Left ventricle myocardium superior (tissue), 1 donor: ENCODE measurements at regions not wholly inside any gene's neighbourhood (a gene's known extent, or its start where the extent isn't known, plus 50 kb on each side); places are given as distances from the start of the nearest gene placed in this dataset.

Experiments used
- ATAC-seq: fragments of 200-7000 bp; cut with Tn5 transposase; one replicate; pipeline ENCODE4 v1.9.1; 2020; ENCODE audit warnings: mild to moderate bottlenecking, moderate library complexity
- DNase-seq: peaks from one replicate; pipeline ENCODE4 v3.0.0-alpha.2; 2020
- intact Hi-C: fragments of 100-400 bp; cut with micrococcal nuclease; formaldehyde crosslinking; loops from one replicate; pipeline ENCODE4 v1.11.0; 2022
- donor health status: DM: no; HTN: yes; CAD: no; lungs with severe emphysema.

- intact Hi-C loops = no loop called here
- ATAC-seq (no peak), DNase-seq (no peak)
Measured at GRCh38 chr1:5568321-5568720, 423.9 kb downstream of the NPHP4 start.

- intact Hi-C loops = no loop called here
- no peak for DNase-seq
- ATAC-seq = no peak
Measured at GRCh38 chr1:5567839-5568238, 424.4 kb downstream of the NPHP4 start.

GRCh38 chr1:5566924-5567323 is 425.3 kb downstream of the NPHP4 start:
- DNase-seq (no peak), ATAC-seq (no peak)
- intact Hi-C loops = no loop called here

- intact Hi-C loops = no loop called here
- DNase-seq (no peak), ATAC-seq (no peak)
Measured at GRCh38 chr1:5565281-5566125, 426.7 kb downstream of the NPHP4 start.

- DNase-seq (no peak), ATAC-seq (no peak)
- intact Hi-C loops = no loop called here
Measured at GRCh38 chr1:5564578-5565257, 427.5 kb downstream of the NPHP4 start.

- DNase-seq (no peak), ATAC-seq (no peak)
- intact Hi-C loops = no loop called here
Measured at GRCh38 chr1:5563861-5564577, 428.2 kb downstream of the NPHP4 start.

GRCh38 chr1:5562769-5563168 is 429.5 kb downstream of the NPHP4 start:
- DNase-seq (no peak), ATAC-seq (no peak)
- intact Hi-C loops = no loop called here

- no peak for ATAC-seq
- intact Hi-C loops = no loop called here
- no peak for DNase-seq
Measured at GRCh38 chr1:5562331-5562730, 429.9 kb downstream of the NPHP4 start.

GRCh38 chr1:5559078-5559477 is 433.1 kb downstream of the NPHP4 start:
- ATAC-seq (no peak), DNase-seq (no peak)
- intact Hi-C loops = no loop called here

- intact Hi-C loops = no loop called here
- ATAC-seq (no peak), DNase-seq (no peak)
Measured at GRCh38 chr1:5555853-5556252, 436.4 kb downstream of the NPHP4 start.

- ATAC-seq (no peak), DNase-seq (no peak)
- intact Hi-C loops = no loop called here
Measured at GRCh38 chr1:5554784-5555183, 437.4 kb downstream of the NPHP4 start.

- intact Hi-C loops = no loop called here
- no peak for ATAC-seq
- no peak for DNase-seq
Measured at GRCh38 chr1:5554111-5554510, 438.1 kb downstream of the NPHP4 start.

GRCh38 chr1:5552787-5553484 is 439.3 kb downstream of the NPHP4 start:
- no peak for DNase-seq
- intact Hi-C loops = no loop called here
- ATAC-seq = no peak

- DNase-seq = no peak
- intact Hi-C loops = no loop called here
- ATAC-seq = no peak
Measured at GRCh38 chr1:5551274-5551975, 440.8 kb downstream of the NPHP4 start.

GRCh38 chr1:5548266-5548665 is 444.0 kb downstream of the NPHP4 start:
- intact Hi-C loops = no loop called here
- DNase-seq (no peak), ATAC-seq (no peak)

- DNase-seq (no peak), ATAC-seq (no peak)
- intact Hi-C loops = no loop called here
Measured at GRCh38 chr1:5543235-5543634, 449.0 kb downstream of the NPHP4 start.

GRCh38 chr1:5532811-5533210 is 459.4 kb downstream of the NPHP4 start:
- intact Hi-C loops = no loop called here
- no peak for ATAC-seq
- no peak for DNase-seq

- intact Hi-C loops = no loop called here
- DNase-seq = no peak
- no peak for ATAC-seq
Measured at GRCh38 chr1:5526822-5527551, 465.2 kb downstream of the NPHP4 start.

GRCh38 chr1:5526385-5526750 is 465.9 kb downstream of the NPHP4 start:
- ATAC-seq (no peak), DNase-seq (no peak)
- intact Hi-C loops = no loop called here
